CD4-positive, CD25-positive, alpha-beta regulatory T cell (primary cell): ENCODE measurements at regions not wholly inside any gene's neighbourhood (a gene's known extent, or its start where the extent isn't known, plus 50 kb on each side); places are given as distances from the start of the nearest gene placed in this dataset.

Experiments used
- ATAC-seq, 2 donors: fragments of 150-1000 bp; cut with Tn5 transposase; one replicate each; pipeline ENCODE4 v1.10.0; 2021; ENCODE audit warnings: low read depth in 2 of 2, moderate number of reproducible peaks in 2 of 2, moderate library complexity in 1 of 2
- DNase-seq, 3 donors: peaks; one replicate each; pipeline versions ENCODE4 v3.0.0 to v3.0.0-alpha.2; 2012 to 2022; ENCODE audit warnings: mixed read lengths in 1 of 3
- H3K27ac ChIP-seq: one replicate; pipeline ENCODE4 v1.7.0; 2013; ENCODE audit warnings: mild to moderate bottlenecking, low read length; ENCODE audit not compliant: insufficient read depth, poor library complexity, severe bottlenecking
- H3K27me3 ChIP-seq: one replicate; pipeline ENCODE4 v1.7.0; 2013; ENCODE audit warnings: low read length; ENCODE audit not compliant: control insufficient read depth, insufficient read depth
- H3K36me3 ChIP-seq: one replicate; pipeline ENCODE4 v1.7.0; 2013; ENCODE audit warnings: mild to moderate bottlenecking, low read length, moderate library complexity; ENCODE audit not compliant: control insufficient read depth, insufficient read depth
- H3K4me1 ChIP-seq: 2 replicates; pipeline ENCODE4 v1.7.0; 2013; ENCODE audit warnings: mild to moderate bottlenecking, low read length; ENCODE audit not compliant: insufficient read depth, control insufficient read depth, poor library complexity, severe bottlenecking
- H3K4me3 ChIP-seq: one replicate; pipeline ENCODE4 v1.7.0; 2013; ENCODE audit warnings: low read depth, mild to moderate bottlenecking, low read length, moderate library complexity
- H3K9me3 ChIP-seq, 2 experiments: 1 replicate in 1 of 2; 2 replicates in 1 of 2; pipeline ENCODE4 v1.7.0; 2013; ENCODE audit warnings: low read length in 2 of 2, mild to moderate bottlenecking in 1 of 2, moderate library complexity in 1 of 2; ENCODE audit not compliant: control insufficient read depth in 2 of 2
- H3K27ac Mint-ChIP-seq, 3 donors: one replicate each; pipeline ENCODE4 v1.8.0; 2020 to 2022; ENCODE audit warnings: mild to moderate bottlenecking in 3 of 3, mixed read lengths in 3 of 3, moderate library complexity in 2 of 3
- H3K27me3 Mint-ChIP-seq: one replicate; pipeline ENCODE4 v1.8.0; 2022; ENCODE audit warnings: mild to moderate bottlenecking, mixed read lengths
- H3K36me3 Mint-ChIP-seq: one replicate; pipeline ENCODE4 v1.8.0; 2020; ENCODE audit warnings: mixed read lengths
- H3K4me1 Mint-ChIP-seq, 4 donors: one replicate each; pipeline ENCODE4 v1.8.0; 2020 to 2022; ENCODE audit warnings: mixed read lengths in 4 of 4, mild to moderate bottlenecking in 1 of 4
- H3K4me3 Mint-ChIP-seq, 4 donors: one replicate each; pipeline ENCODE4 v1.8.0; 2020 to 2022; ENCODE audit warnings: mild to moderate bottlenecking in 4 of 4, mixed read lengths in 4 of 4, moderate library complexity in 3 of 4
- H3K9me3 Mint-ChIP-seq, 7 donors: one replicate each; pipeline ENCODE4 v1.8.0; 2020 to 2022; ENCODE audit warnings: mixed read lengths in 7 of 7, mild to moderate bottlenecking in 3 of 7, moderate library complexity in 2 of 7

DNA sequence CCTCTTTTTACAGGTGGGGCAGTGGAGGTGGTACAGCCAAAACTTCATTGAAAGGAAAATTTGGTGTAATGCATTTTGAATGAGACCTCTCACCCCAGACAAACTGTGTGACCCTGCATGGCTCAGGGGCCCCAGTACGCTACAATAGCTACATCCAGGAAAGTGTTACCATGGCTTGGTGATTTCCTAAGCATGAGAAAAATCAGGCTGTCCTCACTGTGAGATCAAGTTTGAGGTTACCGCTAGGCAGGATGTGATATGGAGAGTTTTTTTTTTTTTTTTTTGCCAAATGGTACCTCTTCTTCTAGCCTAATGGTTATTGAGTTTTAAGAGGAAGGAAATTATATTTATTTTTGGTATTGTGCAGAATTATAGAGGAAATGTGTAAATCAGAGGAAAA, 305.3 kb downstream of the CD83 start:
- no peak for ATAC-seq
- H3K36me3 Mint-ChIP-seq, result no peaks in the 10 kb centered on the region
- peaks cover 0 to 6% (median 5%) of the 10 kb centered on the region in 4 donors for H3K4me1 Mint-ChIP-seq
- H3K9me3 Mint-ChIP-seq, result no peaks in the 10 kb centered on the region
- no peak overlapping the region for H3K4me3 ChIP-seq
- no peak overlapping the region for H3K4me3 Mint-ChIP-seq
- no peaks in the 10 kb centered on the region for H3K9me3 ChIP-seq
- no peaks in the 10 kb centered on the region for H3K27me3 ChIP-seq
- H3K27me3 Mint-ChIP-seq, result peaks cover 6% of the 10 kb centered on the region
- H3K36me3 ChIP-seq, result no peaks in the 10 kb centered on the region
- DNase-seq, result no peak
- H3K27ac Mint-ChIP-seq, result no peak overlapping the region
- H3K27ac ChIP-seq, result no peak overlapping the region
- no peaks in the 10 kb centered on the region for H3K4me1 ChIP-seq

DNA sequence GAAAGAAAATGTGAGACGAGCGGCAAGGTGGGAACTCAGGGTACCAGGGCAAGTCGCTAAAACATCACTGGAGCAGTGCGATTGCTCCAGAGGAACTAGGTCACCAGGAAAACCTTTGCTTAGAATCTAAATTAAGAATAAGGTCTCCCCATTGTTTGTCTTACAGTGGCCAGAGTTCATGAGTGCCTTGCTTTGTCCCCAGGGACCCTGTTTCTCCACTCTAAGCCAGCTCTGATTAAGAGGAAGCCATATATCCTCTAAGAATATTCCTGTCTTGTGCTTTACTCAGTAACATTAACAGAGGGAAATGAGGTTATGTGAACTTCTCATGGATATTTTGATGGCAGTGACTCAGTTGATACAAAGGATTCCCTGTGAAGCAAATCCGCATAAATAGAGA, 305.8 kb downstream of the CD83 start:
- H3K27ac Mint-ChIP-seq, result no peak overlapping the region
- H3K36me3 Mint-ChIP-seq, result no peaks in the 10 kb centered on the region
- no peak for DNase-seq
- H3K36me3 ChIP-seq, result no peaks in the 10 kb centered on the region
- H3K4me1 ChIP-seq, result no peaks in the 10 kb centered on the region
- no peak for ATAC-seq
- no peaks in the 10 kb centered on the region for H3K9me3 Mint-ChIP-seq
- H3K4me1 Mint-ChIP-seq, result peaks cover 0 to 6% (median 5%) of the 10 kb centered on the region in 4 donors
- H3K27me3 Mint-ChIP-seq, result peaks cover 6% of the 10 kb centered on the region
- no peaks in the 10 kb centered on the region for H3K9me3 ChIP-seq
- no peaks in the 10 kb centered on the region for H3K27me3 ChIP-seq
- H3K27ac ChIP-seq, result no peak overlapping the region
- no peak overlapping the region for H3K4me3 ChIP-seq
- H3K4me3 Mint-ChIP-seq, result no peak overlapping the region

GRCh38 chr6:14423955-14424354, 306.4 kb downstream of the CD83 start:
- peaks cover 6% of the 10 kb centered on the region for H3K27me3 Mint-ChIP-seq
- H3K9me3 ChIP-seq, result no peaks in the 10 kb centered on the region
- no peaks in the 10 kb centered on the region for H3K9me3 Mint-ChIP-seq
- no peak overlapping the region for H3K27ac Mint-ChIP-seq
- peaks cover 0 to 6% (median 5%) of the 10 kb centered on the region in 4 donors for H3K4me1 Mint-ChIP-seq
- no peaks in the 10 kb centered on the region for H3K36me3 ChIP-seq
- no peak overlapping the region for H3K27ac ChIP-seq
- no peaks in the 10 kb centered on the region for H3K4me1 ChIP-seq
- DNase-seq (no peak), ATAC-seq (no peak)
- no peaks in the 10 kb centered on the region for H3K27me3 ChIP-seq
- H3K4me3 Mint-ChIP-seq, result no peak overlapping the region
- H3K36me3 Mint-ChIP-seq, result no peaks in the 10 kb centered on the region
- no peak overlapping the region for H3K4me3 ChIP-seq

- H3K9me3 ChIP-seq, result no peaks in the 10 kb centered on the region
- no peaks in the 10 kb centered on the region for H3K9me3 Mint-ChIP-seq
- H3K27ac ChIP-seq, result no peak overlapping the region
- no peaks in the 10 kb centered on the region for H3K27me3 ChIP-seq
- H3K36me3 Mint-ChIP-seq, result no peaks in the 10 kb centered on the region
- no peaks in the 10 kb centered on the region for H3K36me3 ChIP-seq
- no peak overlapping the region for H3K27ac Mint-ChIP-seq
- no peak for ATAC-seq
- H3K4me3 ChIP-seq, result no peak overlapping the region
- H3K4me1 Mint-ChIP-seq, result peaks cover 0 to 6% (median 5%) of the 10 kb centered on the region in 4 donors
- peaks cover 6% of the 10 kb centered on the region for H3K27me3 Mint-ChIP-seq
- H3K4me3 Mint-ChIP-seq, result no peak overlapping the region
- H3K4me1 ChIP-seq, result no peaks in the 10 kb centered on the region
- no peak for DNase-seq
Measured at GRCh38 chr6:14425805-14426204, 308.2 kb downstream of the CD83 start.

GRCh38 chr6:14426281-14426680, 308.7 kb downstream of the CD83 start:
- H3K9me3 Mint-ChIP-seq, result no peaks in the 10 kb centered on the region

DNA sequence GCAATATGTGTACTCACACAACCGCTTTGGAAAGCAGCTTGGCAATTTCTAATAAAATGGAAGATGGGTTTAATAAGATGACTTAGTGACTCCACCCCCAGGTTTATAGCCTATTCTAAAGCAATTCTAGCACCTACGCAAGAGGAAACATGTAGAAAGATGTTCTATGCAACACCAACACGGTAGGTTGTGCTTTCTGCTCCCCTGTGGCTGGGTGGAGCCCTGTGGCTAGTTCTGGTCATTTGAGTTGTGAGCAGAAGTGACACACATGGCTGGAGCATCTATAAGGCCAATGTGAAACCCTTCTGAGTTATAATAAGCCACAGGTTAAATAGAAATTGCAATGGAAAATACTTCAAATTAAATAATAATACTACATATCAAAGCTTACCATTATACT, 310.7 kb downstream of the CD83 start:
- Histone ChIP-seq H3K36me3 (no peaks in the 10 kb centered on the region), H3K27me3 (no peaks in the 10 kb centered on the region), H3K27ac (no peak overlapping the region), H3K4me3 (no peak overlapping the region), H3K4me1 (no peaks in the 10 kb centered on the region), H3K9me3 (no peaks in the 10 kb centered on the region)
- Mint-ChIP-seq H3K4me1 (peaks cover 0 to 6% (median 5%) of the 10 kb centered on the region in 4 donors), H3K27ac (no peak overlapping the region), H3K9me3 (no peaks in the 10 kb centered on the region), H3K27me3 (peaks cover 6% of the 10 kb centered on the region), H3K36me3 (no peaks in the 10 kb centered on the region), H3K4me3 (no peak overlapping the region)
- no peak for DNase-seq
- ATAC-seq, result no peak

More at GRCh38 chr6:14426281-14426680, 308.7 kb downstream of the CD83 start:
- Mint-ChIP-seq H3K27me3 (peaks cover 6% of the 10 kb centered on the region), H3K4me3 (no peak overlapping the region), H3K27ac (no peak overlapping the region), H3K4me1 (peaks cover 0 to 6% (median 5%) of the 10 kb centered on the region in 4 donors), H3K36me3 (no peaks in the 10 kb centered on the region)
- ATAC-seq (no peak), DNase-seq (no peak)
- Histone ChIP-seq H3K36me3 (no peaks in the 10 kb centered on the region), H3K9me3 (no peaks in the 10 kb centered on the region), H3K27ac (no peak overlapping the region), H3K4me3 (no peak overlapping the region), H3K4me1 (no peaks in the 10 kb centered on the region), H3K27me3 (no peaks in the 10 kb centered on the region)

DNA sequence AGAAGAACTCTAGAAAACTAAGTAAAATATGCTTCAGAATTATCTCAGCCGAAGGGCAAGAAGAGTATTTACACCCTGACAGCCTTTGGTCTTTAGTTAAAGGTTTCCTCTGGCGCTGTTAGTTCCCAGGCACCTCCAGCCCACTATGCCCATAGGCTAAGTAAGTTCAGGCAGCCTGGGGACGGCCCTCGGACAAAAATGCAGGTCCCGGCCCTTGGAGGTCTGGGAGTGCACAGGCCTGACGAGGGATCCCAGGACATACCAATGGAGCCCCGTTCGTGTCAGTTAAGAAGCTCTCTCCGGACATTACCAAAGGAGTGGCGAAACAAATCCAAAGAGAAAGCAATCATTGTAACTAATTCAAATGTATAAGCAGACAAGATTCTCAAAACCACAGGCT, 311.8 kb downstream of the CD83 start:
- no peaks in the 10 kb centered on the region for H3K9me3 ChIP-seq
- no peak for ATAC-seq
- no peak for DNase-seq
- no peaks in the 10 kb centered on the region for H3K9me3 Mint-ChIP-seq
- H3K36me3 Mint-ChIP-seq, result no peaks in the 10 kb centered on the region
- H3K27ac Mint-ChIP-seq, result no peak overlapping the region
- H3K27ac ChIP-seq, result no peak overlapping the region
- no peaks in the 10 kb centered on the region for H3K36me3 ChIP-seq
- no peaks in the 10 kb centered on the region for H3K27me3 ChIP-seq
- peaks cover 6% of the 10 kb centered on the region for H3K27me3 Mint-ChIP-seq
- no peaks in the 10 kb centered on the region for H3K4me1 ChIP-seq
- H3K4me1 Mint-ChIP-seq, result peaks cover 0 to under 1% (median under 1%) of the 10 kb centered on the region in 4 donors
- H3K4me3 Mint-ChIP-seq, result no peak overlapping the region
- no peak overlapping the region for H3K4me3 ChIP-seq

- no peak overlapping the region for H3K4me3 Mint-ChIP-seq
- no peaks in the 10 kb centered on the region for H3K4me1 Mint-ChIP-seq
- H3K27ac Mint-ChIP-seq, result no peak overlapping the region
Measured at GRCh38 chr6:14430218-14430617, 312.6 kb downstream of the CD83 start.

More at GRCh38 chr6:14430218-14430617, 312.6 kb downstream of the CD83 start:
- Histone ChIP-seq H3K4me1 (no peaks in the 10 kb centered on the region), H3K27me3 (no peaks in the 10 kb centered on the region), H3K9me3 (no peaks in the 10 kb centered on the region), H3K36me3 (no peaks in the 10 kb centered on the region), H3K27ac (no peak overlapping the region), H3K4me3 (no peak overlapping the region)
- DNase-seq (no peak), ATAC-seq (no peak)
- peaks cover 1% of the 10 kb centered on the region for H3K27me3 Mint-ChIP-seq
- H3K9me3 Mint-ChIP-seq, result no peaks in the 10 kb centered on the region
- no peaks in the 10 kb centered on the region for H3K36me3 Mint-ChIP-seq
